ENCODE measurements at regions not wholly inside any gene's neighbourhood (a gene's known extent, or its start where the extent isn't known, plus 50 kb on each side); places are given as distances from the start of the nearest gene placed in this dataset.

- no peaks in the 10 kb centered on the region for H3K36me3 ChIP-seq (ENCODE audit: control insufficient read depth in 1 of 2, insufficient read depth in 2 of 2, low read length in 1 of 2)
- ATAC-seq (ENCODE audit: low FRiP score) (no peak), DNase-seq (no peak)
- H3K4me3 ChIP-seq (ENCODE audit: low read length in 2 of 2) = no peak overlapping the region
- 2 to 3% methylated on average over 7 of the region's 7 CpGs for WGBS, 2 donors
- H3K4me1 ChIP-seq (ENCODE audit: control insufficient read depth in 1 of 2, insufficient read depth in 2 of 2, low read length in 2 of 2) = no peaks in the 10 kb centered on the region
- no peak overlapping the region for H3K27ac ChIP-seq (ENCODE audit: low read depth in 1 of 2, low read length in 2 of 2)
- peaks cover 3% of the 10 kb centered on the region for H3K9me3 ChIP-seq (ENCODE audit: control insufficient read depth, low read length)
- intact Hi-C loops (cut with DNase I) = no loop called here
- no peaks in the 10 kb centered on the region for H3K27me3 ChIP-seq (ENCODE audit: control insufficient read depth in 1 of 2, insufficient read depth in 2 of 2, low read length in 1 of 2)
Measured at GRCh38 chr16:52861614-52862022, 191.1 kb downstream of the CHD9NB start.

- Histone ChIP-seq H3K27ac (ENCODE audit: low read depth in 1 of 2, low read length in 2 of 2) (no peak overlapping the region), H3K9me3 (ENCODE audit: control insufficient read depth, low read length) (peaks cover 4% of the 10 kb centered on the region), H3K4me3 (ENCODE audit: low read length in 2 of 2) (no peak overlapping the region), H3K27me3 (ENCODE audit: control insufficient read depth in 1 of 2, insufficient read depth in 2 of 2, low read length in 1 of 2) (no peaks in the 10 kb centered on the region), H3K4me1 (ENCODE audit: control insufficient read depth in 1 of 2, insufficient read depth in 2 of 2, low read length in 2 of 2) (no peaks in the 10 kb centered on the region), H3K36me3 (ENCODE audit: control insufficient read depth in 1 of 2, insufficient read depth in 2 of 2, low read length in 1 of 2) (no peaks in the 10 kb centered on the region)
- ATAC-seq (ENCODE audit: low FRiP score) (no peak), DNase-seq (no peak)
- intact Hi-C loops (cut with DNase I) = no loop called here
Measured at GRCh38 chr16:52855463-52855862, 197.2 kb downstream of the CHD9NB start.

GRCh38 chr16:52852978-52853377, 199.7 kb downstream of the CHD9NB start:
- no peak for ATAC-seq (ENCODE audit: low FRiP score)
- 74 to 87% methylated on average over 5 of the region's 5 CpGs for WGBS, 2 donors
- H3K4me3 ChIP-seq (ENCODE audit: low read length in 2 of 2) = no peak overlapping the region

GRCh38 chr16:52851211-52851740, 201.4 kb downstream of the CHD9NB start:
- no peaks in the 10 kb centered on the region for H3K27me3 ChIP-seq (ENCODE audit: control insufficient read depth in 1 of 2, insufficient read depth in 2 of 2, low read length in 1 of 2)
- no peak for DNase-seq
- H3K36me3 ChIP-seq (ENCODE audit: control insufficient read depth in 1 of 2, insufficient read depth in 2 of 2, low read length in 1 of 2) = no peaks in the 10 kb centered on the region
- no peak for ATAC-seq (ENCODE audit: low FRiP score)
- no peaks in the 10 kb centered on the region for H3K4me1 ChIP-seq (ENCODE audit: control insufficient read depth in 1 of 2, insufficient read depth in 2 of 2, low read length in 2 of 2)
- H3K4me3 ChIP-seq (ENCODE audit: low read length in 2 of 2) = no peak overlapping the region
- intact Hi-C loops (cut with DNase I) = no loop called here
- 43 to 51% methylated on average over 1 of the region's 1 CpG for WGBS, 2 donors
- peaks cover 2% of the 10 kb centered on the region for H3K9me3 ChIP-seq (ENCODE audit: control insufficient read depth, low read length)
- no peak overlapping the region for H3K27ac ChIP-seq (ENCODE audit: low read depth in 1 of 2, low read length in 2 of 2)

More at GRCh38 chr16:52852978-52853377, 199.7 kb downstream of the CHD9NB start:
- H3K36me3 ChIP-seq (ENCODE audit: control insufficient read depth in 1 of 2, insufficient read depth in 2 of 2, low read length in 1 of 2) = no peaks in the 10 kb centered on the region
- intact Hi-C loops (cut with DNase I) = no loop called here
- peaks cover 2% of the 10 kb centered on the region for H3K9me3 ChIP-seq (ENCODE audit: control insufficient read depth, low read length)
- H3K4me1 ChIP-seq (ENCODE audit: control insufficient read depth in 1 of 2, insufficient read depth in 2 of 2, low read length in 2 of 2) = no peaks in the 10 kb centered on the region
- no peak for DNase-seq
- H3K27me3 ChIP-seq (ENCODE audit: control insufficient read depth in 1 of 2, insufficient read depth in 2 of 2, low read length in 1 of 2) = no peaks in the 10 kb centered on the region
- H3K27ac ChIP-seq (ENCODE audit: low read depth in 1 of 2, low read length in 2 of 2) = no peak overlapping the region

- Histone ChIP-seq H3K4me3 (ENCODE audit: low read length in 2 of 2) (no peak overlapping the region), H3K36me3 (ENCODE audit: control insufficient read depth in 1 of 2, insufficient read depth in 2 of 2, low read length in 1 of 2) (no peaks in the 10 kb centered on the region), H3K9me3 (ENCODE audit: control insufficient read depth, low read length) (peaks cover 4% of the 10 kb centered on the region), H3K4me1 (ENCODE audit: control insufficient read depth in 1 of 2, insufficient read depth in 2 of 2, low read length in 2 of 2) (no peaks in the 10 kb centered on the region), H3K27ac (ENCODE audit: low read depth in 1 of 2, low read length in 2 of 2) (no peak overlapping the region), H3K27me3 (ENCODE audit: control insufficient read depth in 1 of 2, insufficient read depth in 2 of 2, low read length in 1 of 2) (peaks cover 0 to 4% of the 10 kb centered on the region in 2 donors)
- intact Hi-C loops (cut with DNase I) = no loop called here
- DNase-seq = no peak
- no peak for ATAC-seq (ENCODE audit: low FRiP score)
Measured at GRCh38 chr16:52843381-52843780, 209.3 kb downstream of the CHD9NB start.

GRCh38 chr16:52837251-52837650, 215.4 kb downstream of the CHD9NB start:
- peaks cover 3% of the 10 kb centered on the region for H3K9me3 ChIP-seq (ENCODE audit: control insufficient read depth, low read length)
- no peaks in the 10 kb centered on the region for H3K4me1 ChIP-seq (ENCODE audit: control insufficient read depth in 1 of 2, insufficient read depth in 2 of 2, low read length in 2 of 2)
- H3K36me3 ChIP-seq (ENCODE audit: control insufficient read depth in 1 of 2, insufficient read depth in 2 of 2, low read length in 1 of 2) = no peaks in the 10 kb centered on the region
- H3K4me3 ChIP-seq (ENCODE audit: low read length in 2 of 2) = no peak overlapping the region
- no peak overlapping the region for H3K27ac ChIP-seq (ENCODE audit: low read depth in 1 of 2, low read length in 2 of 2)
- no peak for DNase-seq
- peaks cover 0 to 4% of the 10 kb centered on the region in 2 donors for H3K27me3 ChIP-seq (ENCODE audit: control insufficient read depth in 1 of 2, insufficient read depth in 2 of 2, low read length in 1 of 2)
- 43 to 44% methylated on average over 3 of the region's 3 CpGs for WGBS, 2 donors
- intact Hi-C loops (cut with DNase I) = no loop called here
- ATAC-seq (ENCODE audit: low FRiP score) = no peak

GRCh38 chr16:52834736-52835465, 217.8 kb downstream of the CHD9NB start:
- Histone ChIP-seq H3K4me3 (ENCODE audit: low read length in 2 of 2) (no peak overlapping the region), H3K36me3 (ENCODE audit: control insufficient read depth in 1 of 2, insufficient read depth in 2 of 2, low read length in 1 of 2) (no peaks in the 10 kb centered on the region), H3K27ac (ENCODE audit: low read depth in 1 of 2, low read length in 2 of 2) (no peak overlapping the region), H3K9me3 (ENCODE audit: control insufficient read depth, low read length) (peaks cover 3% of the 10 kb centered on the region), H3K27me3 (ENCODE audit: control insufficient read depth in 1 of 2, insufficient read depth in 2 of 2, low read length in 1 of 2) (peaks cover 0 to 4% of the 10 kb centered on the region in 2 donors), H3K4me1 (ENCODE audit: control insufficient read depth in 1 of 2, insufficient read depth in 2 of 2, low read length in 2 of 2) (no peaks in the 10 kb centered on the region)
- 76 to 77% methylated on average over 5 of the region's 5 CpGs for WGBS, 2 donors
- DNase-seq = no peak
- no peak for ATAC-seq (ENCODE audit: low FRiP score)
- intact Hi-C loops (cut with DNase I) = no loop called here

- 49 to 67% methylated on average over 2 of the region's 2 CpGs for WGBS, 2 donors
Measured at GRCh38 chr16:52832771-52833170, 219.9 kb downstream of the CHD9NB start.

GRCh38 chr16:52827456-52827855, 225.2 kb downstream of the CHD9NB start:
- Histone ChIP-seq H3K9me3 (ENCODE audit: control insufficient read depth, low read length) (no peaks in the 10 kb centered on the region), H3K36me3 (ENCODE audit: control insufficient read depth in 1 of 2, insufficient read depth in 2 of 2, low read length in 1 of 2) (no peaks in the 10 kb centered on the region), H3K4me3 (ENCODE audit: low read length in 2 of 2) (no peak overlapping the region), H3K4me1 (ENCODE audit: control insufficient read depth in 1 of 2, insufficient read depth in 2 of 2, low read length in 2 of 2) (no peaks in the 10 kb centered on the region), H3K27me3 (ENCODE audit: control insufficient read depth in 1 of 2, insufficient read depth in 2 of 2, low read length in 1 of 2) (no peaks in the 10 kb centered on the region), H3K27ac (ENCODE audit: low read depth in 1 of 2, low read length in 2 of 2) (no peak overlapping the region)
- ATAC-seq (ENCODE audit: low FRiP score) (no peak), DNase-seq (no peak)
- intact Hi-C loops (cut with DNase I) = no loop called here
- 69% methylated on average over 4 of the region's 4 CpGs for WGBS, 2 donors

More at GRCh38 chr16:52832771-52833170, 219.9 kb downstream of the CHD9NB start:
- DNase-seq = no peak
- Histone ChIP-seq H3K9me3 (ENCODE audit: control insufficient read depth, low read length) (no peaks in the 10 kb centered on the region), H3K27ac (ENCODE audit: low read depth in 1 of 2, low read length in 2 of 2) (no peak overlapping the region), H3K27me3 (ENCODE audit: control insufficient read depth in 1 of 2, insufficient read depth in 2 of 2, low read length in 1 of 2) (no peaks in the 10 kb centered on the region), H3K4me3 (ENCODE audit: low read length in 2 of 2) (no peak overlapping the region), H3K4me1 (ENCODE audit: control insufficient read depth in 1 of 2, insufficient read depth in 2 of 2, low read length in 2 of 2) (no peaks in the 10 kb centered on the region), H3K36me3 (ENCODE audit: control insufficient read depth in 1 of 2, insufficient read depth in 2 of 2, low read length in 1 of 2) (no peaks in the 10 kb centered on the region)
- ATAC-seq (ENCODE audit: low FRiP score) = no peak
- intact Hi-C loops (cut with DNase I) = no loop called here

Measured in aorta (tissue), 5 donors.